NCI-H2081 (cell line): ENCODE measurements at regions not wholly inside any gene's neighbourhood (a gene's known extent, or its start where the extent isn't known, plus 50 kb on each side); places are given as distances from the start of the nearest gene placed in this dataset.

Experiments used
- DNase-seq, 2 experiments: peaks; one replicate each; lab custom pipeline; 2025; lab: John Stamatoyannopoulos, UW

DNA sequence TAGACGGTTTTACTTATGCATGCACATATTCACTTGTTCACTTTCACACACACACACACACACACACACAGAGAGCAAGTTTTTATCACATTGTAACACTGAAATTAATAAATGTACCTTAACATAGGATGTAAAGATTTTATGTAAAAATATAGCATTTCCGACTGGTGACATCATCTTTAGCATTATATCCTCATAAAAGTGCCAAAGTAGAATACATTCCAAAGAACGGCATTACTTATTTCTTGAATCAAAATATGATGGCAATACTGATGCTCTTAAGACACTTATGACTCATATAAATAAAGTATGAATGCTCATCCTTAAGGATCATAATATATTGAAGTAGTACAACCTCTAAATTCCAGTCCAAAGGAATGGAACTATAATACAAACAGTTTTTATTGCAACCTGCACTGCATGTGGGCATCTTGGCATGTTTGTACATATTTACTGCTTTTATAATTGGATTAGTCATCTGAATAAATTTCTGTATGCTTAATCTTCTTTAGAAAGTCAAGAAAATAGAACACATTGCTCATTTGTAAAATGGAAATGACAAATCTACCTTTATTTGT lies 290.0 kb upstream of the SEMA3A start:
- DNase-seq: no peak

DNA sequence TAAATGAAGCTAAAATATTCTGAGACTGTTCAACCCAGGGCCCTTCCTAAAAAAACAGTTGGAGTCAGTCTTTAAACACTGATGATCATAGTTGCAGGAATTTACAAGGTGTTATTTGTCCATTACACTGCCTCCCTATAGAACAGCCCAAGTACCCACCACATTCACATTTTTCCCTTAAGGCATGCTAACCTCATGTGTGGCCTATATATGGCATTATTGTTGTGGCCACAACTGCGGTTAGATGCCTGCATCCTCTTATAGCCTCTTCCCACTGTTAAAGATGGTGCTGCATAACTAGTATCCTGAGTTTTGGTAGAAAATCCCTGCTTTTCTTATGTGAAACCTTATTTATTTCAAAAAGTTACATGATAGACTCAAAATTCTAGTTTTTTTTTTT lies 287.9 kb upstream of the SEMA3A start:
- no peak for DNase-seq

DNA sequence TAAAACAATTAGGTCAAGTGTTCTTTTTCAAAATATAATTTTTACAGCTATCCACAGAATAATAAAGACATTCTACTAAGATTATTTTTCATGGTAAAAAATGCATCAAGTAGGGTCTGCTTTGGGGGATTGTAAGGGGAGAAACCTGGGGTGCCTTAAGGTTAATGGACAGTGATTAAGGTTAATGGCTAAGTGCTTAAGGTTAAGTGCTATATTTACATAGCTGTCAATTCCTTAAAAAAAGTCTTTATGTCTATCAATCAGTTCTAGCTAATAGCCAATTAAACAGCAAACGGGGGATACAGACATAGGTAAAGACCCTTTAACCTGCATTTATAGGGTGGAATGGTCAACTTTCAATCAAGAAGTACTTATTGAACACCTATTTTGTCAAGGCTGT lies 284.5 kb upstream of the SEMA3A start:
- no peak for DNase-seq

DNA sequence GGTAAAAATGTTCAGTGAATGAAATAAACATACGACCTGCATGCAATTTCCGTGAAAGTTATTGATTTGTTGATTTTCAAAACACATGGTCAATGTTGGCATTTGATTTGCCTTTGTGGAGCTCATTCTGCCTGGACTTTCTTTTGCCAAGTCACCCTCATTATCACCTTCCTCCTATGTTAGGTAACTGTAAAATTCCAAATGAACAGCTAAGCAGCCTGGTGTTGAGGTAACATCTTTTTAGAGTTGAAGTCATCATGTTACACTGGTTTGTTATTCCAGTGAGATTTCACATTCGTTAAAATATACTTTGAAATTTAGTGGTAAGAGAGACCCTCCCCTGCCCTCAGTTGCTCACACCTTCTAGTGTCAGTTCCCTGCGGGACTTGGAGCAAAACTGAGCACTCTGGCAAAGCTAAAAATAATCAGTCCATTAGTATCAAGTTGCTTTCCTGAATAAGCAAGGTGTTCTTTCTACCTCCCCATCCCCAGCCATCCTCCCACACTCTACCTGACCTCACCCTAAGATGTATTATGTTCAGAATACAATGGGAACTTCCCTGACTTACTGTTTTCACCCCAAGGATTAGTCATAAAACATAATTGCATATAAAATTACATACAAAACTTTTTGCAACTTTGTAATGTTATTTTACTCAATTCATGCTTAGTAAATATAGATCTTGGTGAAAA lies 283.3 kb upstream of the SEMA3A start:
- no peak for DNase-seq

DNA sequence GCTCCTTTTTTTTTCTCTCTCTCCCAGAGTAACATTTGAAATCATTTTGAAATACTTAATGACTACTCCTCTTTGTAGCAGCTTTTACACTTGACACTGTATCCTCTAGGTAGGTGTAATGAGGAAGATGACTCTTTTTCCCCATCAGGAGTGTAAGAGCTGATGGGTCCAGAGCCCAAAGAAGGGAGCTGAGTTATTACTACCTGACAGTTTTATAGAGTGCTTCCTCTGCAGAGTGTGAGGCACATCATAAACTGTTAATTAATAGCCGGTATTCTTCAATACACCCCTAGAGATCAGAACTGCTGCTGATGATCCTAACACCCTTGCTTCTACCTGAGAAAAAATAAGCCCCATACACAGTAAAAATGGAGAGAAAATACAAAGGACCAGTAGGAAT lies 279.8 kb upstream of the SEMA3A start:
- no peak for DNase-seq

DNA sequence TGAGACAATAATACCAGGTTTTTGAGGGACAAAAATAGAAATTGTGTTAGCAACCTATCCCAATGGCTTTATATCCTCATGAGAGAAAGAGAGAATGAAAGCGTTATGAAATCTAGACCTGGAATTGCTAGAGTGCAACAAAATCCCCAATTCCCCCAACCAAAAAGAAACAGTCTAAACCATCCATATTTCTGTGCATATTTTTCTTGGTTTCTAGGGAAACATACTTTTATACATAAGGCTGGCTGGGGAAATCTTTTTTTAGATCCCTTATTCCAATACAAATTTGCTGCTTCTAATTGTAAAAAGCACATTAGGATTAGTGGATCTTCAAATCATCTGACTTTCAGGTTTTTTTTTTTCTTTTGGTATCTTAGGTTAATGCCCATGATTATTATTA lies 277.0 kb upstream of the SEMA3A start:
- DNase-seq: no peak

DNA sequence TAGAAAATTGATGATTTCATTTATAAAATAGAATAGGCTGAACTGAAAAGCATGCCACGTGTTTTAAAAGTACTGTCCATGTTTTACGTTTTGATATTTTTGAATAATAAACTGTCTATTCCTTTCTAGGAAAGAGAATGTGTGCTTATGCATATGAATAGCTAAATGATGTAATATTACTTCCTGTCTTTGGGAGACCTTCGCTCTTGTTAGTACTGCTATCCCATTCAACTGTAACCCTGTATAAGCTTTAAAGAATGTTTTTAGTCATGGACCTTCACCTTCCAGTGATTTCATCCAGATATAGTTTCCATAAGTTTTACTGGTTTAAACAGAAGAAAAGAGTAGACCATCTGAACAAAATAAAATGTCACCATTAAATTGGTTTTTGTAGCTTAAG lies 274.4 kb upstream of the SEMA3A start:
- no peak for DNase-seq

DNA sequence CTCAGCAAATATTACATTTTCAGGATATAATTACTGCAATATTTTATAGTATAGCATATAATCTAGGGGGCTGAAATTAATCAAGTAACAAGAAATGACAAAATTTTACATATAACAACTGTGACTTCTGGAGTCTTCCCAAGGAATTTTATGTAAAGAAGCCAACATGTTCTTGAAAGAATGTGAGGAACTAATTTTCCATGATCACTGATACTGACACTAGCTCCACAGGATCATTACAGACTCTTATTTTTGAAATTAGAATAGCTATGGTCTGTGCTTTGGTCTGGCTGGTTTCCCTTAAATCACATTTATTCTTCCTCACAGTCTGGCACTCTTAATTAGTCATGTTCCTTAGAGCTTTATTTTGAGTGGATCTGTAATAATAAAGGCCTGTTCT lies 267.7 kb upstream of the SEMA3A start:
- DNase-seq: no peak

DNA sequence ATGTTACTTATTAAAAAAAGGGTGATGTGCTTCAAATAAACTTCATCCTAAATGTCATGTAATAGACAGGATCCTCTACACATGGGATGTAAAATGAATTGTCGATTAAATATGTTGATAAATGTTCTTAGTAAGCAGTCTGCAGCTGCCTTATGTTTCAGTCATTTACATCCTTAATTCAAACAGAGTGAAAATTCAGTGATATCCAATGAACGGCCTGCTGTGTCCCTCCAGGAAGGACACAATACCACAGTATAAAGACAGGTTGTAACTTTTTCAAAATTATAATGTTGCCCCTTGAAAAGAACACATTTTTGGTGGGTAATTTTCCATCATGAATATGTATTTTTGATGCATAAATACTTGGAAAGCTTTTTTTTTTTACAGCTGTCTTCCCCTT lies 266.5 kb upstream of the SEMA3A start:
- DNase-seq: no peak

DNA sequence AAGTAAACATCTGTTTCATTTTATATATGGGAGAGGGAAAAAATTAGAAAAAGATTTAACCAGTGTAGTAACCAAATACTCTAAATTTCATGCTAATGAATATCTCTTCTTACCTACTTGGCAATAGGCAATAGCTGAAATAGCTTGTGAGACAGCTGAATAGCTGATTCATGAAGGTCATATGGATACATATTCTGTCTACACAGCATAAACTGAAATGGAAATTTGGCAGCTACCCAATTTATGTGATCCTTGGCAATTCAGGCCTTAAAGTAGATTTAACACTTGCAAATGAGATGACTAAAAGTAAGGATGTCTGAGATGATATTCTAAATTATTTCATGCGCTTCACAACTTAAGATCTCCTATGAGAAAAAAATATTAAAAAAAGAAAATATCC lies 261.2 kb upstream of the SEMA3A start:
- DNase-seq: peak in 1 of 2 experiments; percentile 13

DNA sequence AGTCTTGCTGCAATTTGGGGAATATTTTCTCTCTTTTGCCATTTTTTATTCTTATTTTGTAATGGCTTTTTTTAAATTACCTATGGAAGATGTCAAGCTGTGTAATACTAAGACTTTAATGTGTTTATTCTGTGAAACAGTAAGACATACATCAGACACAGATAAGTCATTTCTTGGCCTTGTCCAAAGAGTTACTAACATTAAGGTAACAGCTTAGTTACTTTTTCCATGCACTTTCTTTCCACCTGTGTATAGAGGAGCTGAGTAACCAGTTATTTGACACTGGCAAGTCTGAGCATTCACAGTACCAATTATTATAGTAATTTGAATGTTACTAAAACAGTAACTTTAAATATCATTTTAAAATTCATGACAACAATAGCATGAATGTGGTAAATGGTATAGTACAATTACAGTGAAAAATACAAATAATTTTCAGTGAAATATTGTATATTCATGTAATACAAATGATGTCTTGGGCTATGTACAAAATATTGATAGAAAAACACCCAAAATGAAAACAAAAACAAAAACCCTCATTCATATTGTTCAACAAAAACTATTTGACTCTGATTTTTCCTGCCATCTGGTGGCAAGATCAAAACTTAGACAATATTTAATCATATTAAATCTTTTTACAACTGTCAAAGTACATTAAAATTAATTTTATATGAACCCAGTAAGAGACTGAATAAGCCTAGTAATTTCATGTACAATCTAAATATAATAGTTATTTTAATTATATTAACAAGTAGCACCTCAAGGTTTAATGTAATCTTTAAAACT lies 259.8 kb upstream of the SEMA3A start:
- no peak for DNase-seq

DNA sequence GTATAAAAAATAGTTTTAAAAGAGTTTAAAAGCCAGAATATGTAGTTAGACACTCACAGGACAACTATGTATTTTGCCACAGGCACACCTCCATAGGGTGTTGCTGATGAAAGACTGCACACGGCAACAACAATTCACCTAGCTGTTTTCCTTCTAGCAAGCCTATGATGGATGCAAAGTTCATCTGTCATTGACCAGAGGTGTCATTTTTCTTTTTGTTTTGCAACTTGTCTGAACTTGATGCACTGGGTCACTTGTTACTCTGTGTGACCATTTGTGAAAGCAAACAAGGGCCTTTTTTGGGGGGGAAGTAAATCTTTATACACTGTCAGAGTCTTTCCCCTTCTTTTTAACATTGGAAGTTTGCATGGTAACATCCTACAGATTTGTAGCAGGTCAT lies 258.0 kb upstream of the SEMA3A start:
- no peak for DNase-seq

DNA sequence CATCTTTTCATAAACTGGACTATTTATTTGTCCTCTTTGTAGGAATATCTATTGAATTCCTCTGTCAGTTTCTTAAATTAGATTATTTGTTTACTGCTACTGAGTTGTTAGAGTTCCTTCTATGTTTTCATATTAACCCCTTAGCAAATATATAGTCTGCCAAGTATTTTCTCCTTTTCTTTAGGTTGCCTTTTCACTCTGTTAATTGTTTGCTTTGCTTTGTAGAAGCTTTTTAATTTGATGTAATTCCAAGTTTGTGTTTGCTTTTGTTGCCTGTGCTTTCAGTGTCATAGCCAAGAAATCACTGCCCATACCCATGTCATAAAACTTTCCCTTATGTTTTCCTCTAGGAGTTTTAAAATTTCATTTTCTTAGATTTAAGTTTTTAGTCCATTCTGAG lies 256.2 kb upstream of the SEMA3A start:
- DNase-seq: no peak

DNA sequence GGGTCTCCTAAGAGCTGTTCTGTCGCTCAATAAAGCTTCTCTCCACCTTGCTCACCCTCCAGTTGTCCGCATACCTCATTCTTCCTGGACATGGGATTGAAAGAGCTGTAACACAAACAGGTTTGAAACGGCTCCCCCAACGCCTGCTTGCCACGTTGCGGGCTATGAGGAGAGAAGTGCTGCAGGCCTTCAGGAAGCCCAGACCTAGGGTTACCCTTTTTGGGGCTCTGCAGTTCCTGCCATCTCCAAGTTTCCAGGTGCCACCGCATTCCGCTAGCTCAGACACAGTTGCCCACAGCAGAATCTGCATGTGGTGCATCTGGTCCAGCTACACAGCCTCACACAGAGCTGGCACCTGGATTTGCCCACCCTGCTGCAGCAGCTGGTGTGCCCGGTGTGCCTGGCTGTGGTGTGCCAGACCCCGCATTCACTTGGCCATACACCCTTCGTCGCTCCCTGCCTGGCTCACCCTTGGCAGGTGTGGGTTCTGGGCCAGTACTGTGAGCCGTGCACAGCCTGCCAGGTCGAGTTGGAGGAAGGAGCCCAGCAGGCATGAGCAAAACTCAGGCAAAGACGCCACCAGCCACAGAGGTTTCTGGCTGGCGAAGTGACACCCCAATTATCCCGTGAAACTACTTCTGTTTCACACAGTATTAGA lies 253.2 kb upstream of the SEMA3A start:
- DNase-seq: no peak

DNA sequence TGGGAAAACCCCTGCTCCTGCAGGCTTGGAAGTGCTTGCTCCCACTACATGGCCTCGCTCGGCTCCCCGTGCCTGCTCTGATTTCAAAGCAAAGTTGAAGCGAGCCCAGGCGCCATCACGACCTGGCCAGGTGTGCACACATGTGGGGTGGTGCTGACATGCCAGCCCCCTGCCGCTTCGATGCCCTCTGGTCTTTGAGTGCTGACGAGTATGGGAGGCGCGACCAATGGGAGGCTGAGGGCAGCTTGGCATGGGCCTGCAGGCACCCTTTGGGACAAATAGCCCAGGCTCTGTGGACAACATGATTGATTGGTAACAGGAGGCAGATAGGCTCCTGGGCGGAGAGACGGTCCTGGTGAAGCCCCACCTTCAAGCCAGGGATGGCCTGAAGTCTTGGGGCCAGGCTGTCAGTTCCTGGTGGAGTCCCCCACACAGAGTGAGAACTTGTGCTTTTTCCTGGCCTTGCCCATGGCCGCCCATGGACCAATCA lies 252.4 kb upstream of the SEMA3A start:
- no peak for DNase-seq

DNA sequence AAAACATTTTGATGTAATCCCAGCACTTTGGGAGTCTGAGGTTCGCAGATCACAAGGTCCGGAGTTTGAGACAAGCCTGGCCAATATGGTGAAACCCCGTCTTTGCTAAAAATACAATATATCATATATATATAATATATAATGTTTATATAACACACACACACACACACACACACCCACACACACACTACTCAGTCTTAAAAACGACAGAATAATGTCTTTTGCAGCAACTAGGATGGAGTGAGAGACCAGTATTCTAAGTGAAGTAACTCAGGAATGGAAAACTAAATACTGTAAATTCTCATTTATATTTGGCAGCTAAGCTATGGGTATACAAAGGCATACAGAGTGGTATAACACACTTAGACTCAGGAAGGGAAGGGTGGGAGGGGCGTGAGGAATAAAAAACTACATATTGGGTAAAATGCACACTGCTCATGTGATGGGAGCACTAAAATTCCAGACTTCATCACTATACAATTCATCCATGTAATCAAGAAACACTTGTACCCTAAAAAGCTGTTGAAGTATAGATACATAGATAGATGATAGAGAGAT lies 231.2 kb upstream of the SEMA3A start:
- DNase-seq: no peak

DNA sequence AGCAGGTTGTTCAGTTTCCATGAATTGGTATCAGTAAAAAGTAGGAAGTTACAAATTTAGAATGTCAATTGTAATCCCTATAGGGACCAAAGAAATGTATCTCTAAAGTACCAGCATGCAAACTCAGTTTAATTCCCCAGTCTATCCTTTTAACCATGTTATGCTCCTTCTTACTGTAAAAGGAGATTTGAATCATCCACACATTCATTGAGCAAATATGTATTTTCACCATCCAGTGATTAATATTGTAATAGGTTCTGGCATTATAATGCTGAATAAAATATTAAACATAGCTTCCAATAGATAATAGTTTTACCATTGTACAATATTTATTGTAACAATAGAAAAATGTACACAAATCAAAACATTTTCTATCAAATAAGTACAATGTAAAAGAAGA lies 228.2 kb upstream of the SEMA3A start:
- DNase-seq: no peak

DNA sequence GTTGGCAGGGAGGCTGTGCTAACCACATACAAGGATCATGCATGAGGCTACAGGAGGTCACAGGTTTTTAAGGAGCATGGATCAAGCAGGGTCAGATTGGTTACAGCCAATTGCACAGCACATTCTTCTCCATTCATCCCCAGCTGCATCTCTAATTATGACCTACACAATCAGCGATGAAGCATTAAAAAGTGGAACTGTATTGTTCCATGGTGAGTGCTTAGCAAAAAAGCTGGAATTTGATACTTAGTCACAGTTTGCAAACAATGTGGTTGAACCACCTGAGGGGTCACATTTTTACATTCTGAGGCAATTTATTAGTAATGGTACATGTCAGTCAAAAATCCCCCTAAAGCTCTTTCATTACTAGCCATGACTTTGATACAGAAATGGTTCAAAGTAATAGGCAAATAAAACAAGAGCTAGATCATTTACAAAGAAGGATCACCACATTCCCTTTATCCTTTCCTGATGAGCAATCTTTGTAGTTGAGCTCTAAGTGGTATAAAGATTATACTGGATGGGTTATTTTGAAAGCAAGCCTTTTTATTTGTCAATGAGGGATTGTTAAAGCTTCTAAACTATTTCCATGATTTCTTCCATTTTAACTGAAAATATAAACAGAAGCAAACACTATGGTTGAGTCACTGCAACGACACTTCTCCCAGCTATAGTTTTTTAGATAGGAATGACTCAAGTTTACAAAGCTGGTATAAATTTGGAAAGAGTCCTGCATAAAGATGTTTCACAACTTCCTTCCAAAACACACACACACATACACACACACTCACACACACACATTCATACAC lies 217.8 kb upstream of the SEMA3A start:
- peak in 1 of 2 experiments; percentile 38 for DNase-seq

DNA sequence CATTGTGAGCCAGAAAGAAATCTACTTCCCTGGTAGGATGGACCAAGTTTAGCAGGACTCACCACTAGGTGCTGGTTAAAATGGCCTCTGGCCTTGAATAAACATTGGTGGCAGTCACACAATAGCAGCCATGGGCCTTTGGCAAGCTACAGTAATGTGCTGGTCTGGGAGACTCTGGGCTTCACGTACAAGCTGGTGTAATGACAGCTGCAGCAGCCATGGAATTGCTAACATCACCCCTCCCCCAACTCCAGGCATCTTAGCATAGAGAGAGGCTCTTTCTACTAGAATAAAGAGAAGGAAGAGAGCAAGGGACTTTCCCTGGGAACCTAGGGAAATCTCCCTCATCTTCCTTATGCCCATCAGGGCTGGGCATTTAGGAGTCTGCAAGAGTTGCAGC lies 205.1 kb upstream of the SEMA3A start:
- no peak for DNase-seq

DNA sequence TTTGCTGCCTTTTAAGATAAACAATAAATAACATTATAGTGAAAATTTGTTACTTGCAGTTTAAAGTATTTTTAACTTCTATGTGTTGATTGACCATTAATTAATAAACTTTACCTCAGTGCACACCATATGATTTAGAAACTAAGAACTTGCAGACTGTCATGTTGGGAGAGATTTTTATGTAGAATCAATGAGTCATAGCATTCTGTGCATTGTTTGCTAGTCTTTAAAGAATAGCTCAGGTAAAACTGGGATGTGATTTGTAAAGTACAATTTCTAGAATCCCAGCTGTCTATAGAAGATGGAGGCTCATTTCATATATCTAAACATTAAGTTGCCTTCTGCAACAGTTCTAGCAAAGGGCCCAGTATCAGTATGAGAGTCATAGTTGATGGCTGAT lies 199.6 kb upstream of the SEMA3A start:
- no peak for DNase-seq

DNA sequence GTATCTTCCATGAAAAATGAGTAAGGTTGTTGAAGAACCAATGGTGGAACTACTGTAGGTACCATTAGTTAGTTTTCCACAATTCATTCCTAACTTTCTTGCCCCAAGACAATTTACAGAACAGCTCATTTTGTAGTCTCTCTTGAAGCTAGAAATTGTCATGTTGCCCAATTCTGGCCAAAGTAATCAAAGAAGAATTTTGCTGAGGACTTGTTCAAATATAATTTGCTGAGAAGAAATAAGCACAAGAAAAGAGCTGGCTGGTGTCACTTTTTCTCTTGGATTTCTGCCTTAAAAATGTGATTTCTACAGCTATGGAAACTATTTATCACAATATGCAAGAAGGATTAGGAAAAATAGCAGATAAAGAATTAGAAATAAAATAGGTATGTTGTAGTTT lies 199.2 kb upstream of the SEMA3A start:
- no peak for DNase-seq

DNA sequence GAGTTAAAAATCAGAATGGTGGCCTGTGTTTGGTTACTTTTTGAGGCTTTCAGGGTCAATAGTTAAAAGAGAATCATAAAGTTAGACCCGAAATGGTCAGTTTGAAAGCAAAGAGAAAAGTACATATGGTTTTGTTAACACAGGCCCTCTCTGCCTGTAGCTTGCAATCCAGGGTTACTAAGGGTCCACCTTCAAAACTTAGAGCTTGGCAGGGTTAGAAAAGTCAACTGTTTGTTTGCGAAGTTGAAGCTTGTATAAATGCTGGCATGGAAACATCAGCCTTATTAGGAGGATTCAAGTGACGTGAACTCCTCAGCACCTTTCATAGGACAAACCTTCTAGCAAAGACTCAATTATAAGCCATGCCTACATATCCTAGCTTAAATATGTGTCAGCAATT lies 196.3 kb upstream of the SEMA3A start:
- no peak for DNase-seq
